Lower leg skin (tissue), 3 donors: ENCODE measurements at regions not wholly inside any gene's neighbourhood (a gene's known extent, or its start where the extent isn't known, plus 50 kb on each side); places are given as distances from the start of the nearest gene placed in this dataset.

Source experiments
- CTCF ChIP-seq, 3 donors: fragments of 450-650 bp; IDR thresholded peaks; one replicate each; pipeline ENCODE4 v1.5.1; 2016; ENCODE audit warnings: antibody characterized with exemption in 3 of 3, mild to moderate bottlenecking in 3 of 3, moderate library complexity in 2 of 3
- POLR2A ChIP-seq, 2 donors: fragments of 450-650 bp; IDR thresholded peaks; one replicate each; pipeline ENCODE4 v1.6.1; 2016 to 2017; ENCODE audit warnings: antibody characterized with exemption in 2 of 2, mild to moderate bottlenecking in 1 of 2, moderate library complexity in 1 of 2

- TF ChIP-seq POLR2A (IDR thresholded peaks at IDR 0.05) (no peak), CTCF (IDR thresholded peaks at IDR 0.05) (no peak)
These were observed 59.6 kb downstream of the GCNT4 start for GRCh38 chr5:74992791-74993190.
